ENCODE measurements at regions not wholly inside any gene's neighbourhood (a gene's known extent, or its start where the extent isn't known, plus 50 kb on each side); places are given as distances from the start of the nearest gene placed in this dataset.

DNA sequence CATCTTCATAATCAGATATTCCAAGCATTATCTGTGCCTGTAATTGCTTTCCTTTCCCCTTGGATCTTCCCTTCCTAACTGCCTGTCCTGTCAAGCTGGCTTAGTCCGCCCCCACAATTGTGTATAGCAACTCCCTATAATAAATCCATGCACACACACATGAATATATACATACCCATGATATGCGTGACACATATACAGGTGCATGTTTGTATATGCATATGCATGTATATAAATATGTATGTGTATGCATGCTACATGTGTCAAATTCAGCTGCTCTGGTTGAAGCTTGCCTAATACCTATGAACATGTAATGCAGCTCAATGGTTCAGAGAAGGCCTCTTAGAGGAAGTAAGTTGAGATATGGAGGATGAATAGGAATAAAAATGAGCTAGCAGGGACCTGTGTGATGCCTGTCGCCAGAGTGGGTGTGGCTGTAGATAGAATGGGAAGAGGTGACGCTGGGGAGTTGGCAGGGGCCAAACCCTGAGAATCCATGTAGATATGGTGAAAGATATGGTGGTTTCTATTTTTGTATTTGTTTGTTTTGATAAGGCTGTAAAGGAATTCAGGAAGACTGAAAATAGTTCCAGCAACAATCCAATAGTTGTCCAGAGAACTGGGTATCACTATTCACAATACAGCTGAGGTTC lies 595.0 kb upstream of the BOD1L1 start:
- Histone ChIP-seq H2AK5ac (ENCODE audit: low read depth, low read length) (no peak overlapping the region), H2BK15ac (ENCODE audit: low read length) (no peak overlapping the region), H2BK120ac (replicated peaks; ENCODE audit: low read depth, low read length) (no peak overlapping the region), H3K4ac (replicated peaks; ENCODE audit: insufficient read length, low read depth, low read length) (no peak overlapping the region), H4K20me1 (replicated peaks in 1 of 2; ENCODE audit: control insufficient read depth in 1 of 2, insufficient read depth in 2 of 2, low read length in 2 of 2) (no peaks in the 10 kb centered on the region), H3K4me2 (ENCODE audit: insufficient read depth in 1 of 2, low read depth in 2 of 2, low read length in 2 of 2) (no peak overlapping the region), H3K4me3 (ENCODE audit: extremely low read depth in 1 of 4, insufficient read depth in 2 of 4, low read depth in 3 of 4, low read length in 4 of 4) (no peak overlapping the region), H3K27ac (ENCODE audit: low read depth, low read length) (no peak overlapping the region), H3K18ac (ENCODE audit: extremely low read depth, low read length) (no peak overlapping the region), H3K79me1 (ENCODE audit: low read depth, low read length) (no peaks in the 10 kb centered on the region), H3K36me3 (ENCODE audit: control insufficient read depth in 2 of 4, insufficient read depth in 4 of 4, low read length in 3 of 4) (no peaks in the 10 kb centered on the region; a peak in 1 of 8 replicates), H3K79me2 (ENCODE audit: control insufficient read depth in 1 of 2, insufficient read depth in 2 of 2, low read length in 2 of 2) (no peaks in the 10 kb centered on the region), H3K27me3 (replicated peaks in 1 of 4; ENCODE audit: control insufficient read depth in 3 of 4, extremely low read depth in 1 of 4, insufficient read depth in 3 of 4, low read length in 3 of 4) (peaks cover 0 to 2% (median 0%) of the 10 kb centered on the region in 4 experiments; a peak in 2 of 7 replicates), H2BK20ac (ENCODE audit: low read length) (no peak overlapping the region), H2BK12ac (ENCODE audit: low read depth, low read length) (no peak overlapping the region), H3K9me3 (ENCODE audit: insufficient read depth in 2 of 2, low read depth in 1 of 2, low read length in 1 of 2) (no peaks in the 10 kb centered on the region), H3K14ac (ENCODE audit: insufficient read length) (no peak overlapping the region), H4K91ac (replicated peaks; ENCODE audit: insufficient read length, low read length) (no peak overlapping the region), H2AFZ (ENCODE audit: low read length) (no peak overlapping the region), H3K4me1 (replicated peaks in 1 of 4; ENCODE audit: control insufficient read depth in 3 of 4, insufficient read depth in 4 of 4, low read length in 3 of 4) (peaks cover 0 to 5% (median 2%) of the 10 kb centered on the region in 4 experiments; a peak in 3 of 7 replicates), H3K23ac (ENCODE audit: insufficient read length) (no peak overlapping the region), H3K9ac (replicated peaks in 1 of 4; ENCODE audit: extremely low read depth in 1 of 4, low read depth in 3 of 4, low read length in 3 of 4) (no peak overlapping the region), H3K56ac (replicated peaks; ENCODE audit: insufficient read length, low read depth, low read length) (no peak overlapping the region), H4K5ac (ENCODE audit: insufficient read length, low read depth, low read length) (no peak overlapping the region), H3K23me2 (ENCODE audit: low read depth, low read length) (no peaks in the 10 kb centered on the region), H4K8ac (ENCODE audit: extremely low read depth, insufficient read depth, low read length) (no peak overlapping the region), H2BK5ac (ENCODE audit: low read depth, low read length) (no peak overlapping the region)
- FAIRE-seq (no peak), DNase-seq (ENCODE audit: low read depth in 1 of 2, low spot score in 2 of 2) (no peak)
- WGBS, 2 experiments (ENCODE audit: extremely low coverage in 1 of 2, insufficient coverage in 1 of 2, insufficient read length in 1 of 2, insufficient replicate concordance in 2 of 2, low coverage in 1 of 2, low lambda C conversion rate in 2 of 2, missing lambda C conversion rate in 1 of 2) = 92% methylated on average over 4 of the region's 4 CpGs; no CpG with 5 or more reads in 1 of the 2 experiments
- ChIA-PET CTCF (ENCODE audit: partially characterized antibody) (interaction anchor here (0.6 kb wide), 1 partner anchor 29 kb away, joined by 5 read pairs; no protein-coding TSS in a partner anchor), POLR2A (ENCODE audit: partially characterized antibody) (no interaction called here)
- no peak for TF ChIP-seq KDM5A (IDR thresholded peaks at IDR 0.05; ENCODE audit: low read length)
- TF ChIP-seq CTBP2 (IDR thresholded peaks at IDR 0.05; ENCODE audit: borderline replicate concordance, insufficient read depth, insufficient read length, low read length) = no peak
- no peak for TF ChIP-seq CTCF (IDR thresholded peaks at IDR 0.05; ENCODE audit: control extremely low read depth in 1 of 3, insufficient read depth in 1 of 3, low read depth in 1 of 3, low read length in 3 of 3)
- no peak for TF ChIP-seq YY1 (IDR thresholded peaks at IDR 0.05; ENCODE audit: low read depth, low read length)
- TF ChIP-seq CEBPB (IDR thresholded peaks at IDR 0.05; ENCODE audit: low read depth, low read length) = no peak
- TF ChIP-seq CHD2 (IDR thresholded peaks at IDR 0.05; ENCODE audit: low read length) = no peak
- TF ChIP-seq EZH2 (IDR thresholded peaks at IDR 0.05; ENCODE audit: low read depth, low read length, severe bottlenecking) = no peak
- TF ChIP-seq HDAC2 (IDR thresholded peaks at IDR 0.05; ENCODE audit: borderline replicate concordance in 1 of 2, low read depth in 2 of 2, low read length in 2 of 2) = no peak
- no peak for TF ChIP-seq EP300 (IDR thresholded peaks at IDR 0.05; ENCODE audit: borderline replicate concordance in 1 of 2, low read depth in 2 of 2, low read length in 2 of 2)
- no peak for TF ChIP-seq EGR1 (IDR thresholded peaks at IDR 0.05; ENCODE audit: borderline replicate concordance, low read depth, low read length)

Measured in H1 (cell line).